ENCODE measurements at regions not wholly inside any gene's neighbourhood (a gene's known extent, or its start where the extent isn't known, plus 50 kb on each side); places are given as distances from the start of the nearest gene placed in this dataset.
A peak's percentile ranks its signal among the peaks of the same experiment; 100 is the strongest.
"Not testable (repeated sequence)": the region's sequence is repeated elsewhere in the genome, so short reads cannot be mapped to it uniquely, and the experiment has no call there.

- H3K9me3 ChIP-seq (replicated peaks) = no peaks in the 10 kb centered on the region
- no peak overlapping the region for H3K27ac ChIP-seq (replicated peaks)
- peaks cover 8% of the 10 kb centered on the region for H3K27me3 ChIP-seq (ENCODE audit: low read depth)
- no peak for DNase-seq
- no peak overlapping the region for H3K4me3 ChIP-seq
- H3K4me1 ChIP-seq = no peaks in the 10 kb centered on the region
- intact Hi-C loops (cut with micrococcal nuclease) = no loop called here
- no peak for TF ChIP-seq CTCF (IDR thresholded peaks at IDR 0.05; ENCODE audit: borderline replicate concordance)
- H3K36me3 ChIP-seq = no peaks in the 10 kb centered on the region
Observed at GRCh38 chr18:59980188-59980637, 80.4 kb downstream of the PMAIP1 start.

GRCh38 chr18:59971871-59972428, 72.2 kb downstream of the PMAIP1 start:
- intact Hi-C loops (cut with micrococcal nuclease) = no loop called here
- H3K4me1 ChIP-seq = peaks cover 5% of the 10 kb centered on the region
- no peak overlapping the region for H3K27ac ChIP-seq (replicated peaks)
- H3K36me3 ChIP-seq = no peaks in the 10 kb centered on the region
- no peak for TF ChIP-seq CTCF (IDR thresholded peaks at IDR 0.05; ENCODE audit: borderline replicate concordance)
- H3K9me3 ChIP-seq (replicated peaks) = no peaks in the 10 kb centered on the region
- no peak overlapping the region for H3K4me3 ChIP-seq
- DNase-seq = no peak
- H3K27me3 ChIP-seq (ENCODE audit: low read depth) = peaks cover 48% of the 10 kb centered on the region

GRCh38 chr18:59971144-59971543, 71.3 kb downstream of the PMAIP1 start:
- H3K36me3 ChIP-seq; H3K27ac ChIP-seq (replicated peaks); H3K4me1 ChIP-seq; H3K9me3 ChIP-seq (replicated peaks); DNase-seq; intact Hi-C loops (cut with micrococcal nuclease); H3K4me3 ChIP-seq: not testable (repeated sequence)
- H3K27me3 ChIP-seq (ENCODE audit: low read depth) = peaks cover 55% of the 10 kb centered on the region

- H3K9me3 ChIP-seq (replicated peaks); H3K4me1 ChIP-seq; DNase-seq; H3K36me3 ChIP-seq; intact Hi-C loops (cut with micrococcal nuclease); H3K27ac ChIP-seq (replicated peaks): not testable (repeated sequence)
- peak overlapping the region; percentile 41 for H3K4me3 ChIP-seq
- H3K27me3 ChIP-seq (ENCODE audit: low read depth) = peaks cover 62% of the 10 kb centered on the region
Observed at GRCh38 chr18:59969477-59970028, 69.8 kb downstream of the PMAIP1 start.

GRCh38 chr18:59968583-59968982, 68.8 kb downstream of the PMAIP1 start:
- no peak for DNase-seq
- no peaks in the 10 kb centered on the region for H3K36me3 ChIP-seq
- no peak for TF ChIP-seq CTCF (IDR thresholded peaks at IDR 0.05; ENCODE audit: borderline replicate concordance)
- H3K27me3 ChIP-seq (ENCODE audit: low read depth) = peaks cover 71% of the 10 kb centered on the region
- H3K9me3 ChIP-seq (replicated peaks) = no peaks in the 10 kb centered on the region
- no peak overlapping the region for H3K4me3 ChIP-seq
- H3K27ac ChIP-seq (replicated peaks) = no peak overlapping the region
- intact Hi-C loops (cut with micrococcal nuclease) = no loop called here
- H3K4me1 ChIP-seq = peaks cover 5% of the 10 kb centered on the region

GRCh38 chr18:59967878-59968277, 68.1 kb downstream of the PMAIP1 start:
- intact Hi-C loops (cut with micrococcal nuclease) = no loop called here
- Histone ChIP-seq H3K27me3 (ENCODE audit: low read depth) (peaks cover 77% of the 10 kb centered on the region), H3K27ac (replicated peaks) (no peak overlapping the region)

More at GRCh38 chr18:59967878-59968277, 68.1 kb downstream of the PMAIP1 start:
- no peak for DNase-seq
- peaks cover 5% of the 10 kb centered on the region for H3K4me1 ChIP-seq
- no peaks in the 10 kb centered on the region for H3K9me3 ChIP-seq (replicated peaks)
- no peaks in the 10 kb centered on the region for H3K36me3 ChIP-seq
- H3K4me3 ChIP-seq = no peak overlapping the region
- no peak for TF ChIP-seq CTCF (IDR thresholded peaks at IDR 0.05; ENCODE audit: borderline replicate concordance)

Measured in left ventricle myocardium inferior (tissue), 1 donor.